ENCODE measurements at regions not wholly inside any gene's neighbourhood (a gene's known extent, or its start where the extent isn't known, plus 50 kb on each side); places are given as distances from the start of the nearest gene placed in this dataset.

DNA sequence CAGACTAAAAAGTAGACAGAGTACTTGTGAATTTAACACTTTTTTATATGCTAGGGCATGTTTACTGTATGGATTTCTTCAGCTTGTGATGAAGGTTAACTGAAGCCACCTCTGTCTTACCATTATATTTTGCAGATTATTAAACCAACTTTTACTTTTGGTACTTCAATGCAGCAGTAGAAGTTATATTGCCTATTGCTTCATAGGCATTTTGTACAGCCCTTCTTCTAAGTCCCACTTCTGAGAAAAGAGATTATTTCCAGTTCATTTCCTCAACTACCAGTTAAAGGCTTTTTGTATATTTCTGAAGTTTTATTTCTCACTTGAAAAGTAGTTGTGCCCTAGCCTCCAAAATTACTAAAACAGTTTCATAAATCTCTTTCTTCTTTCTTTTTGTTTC lies 151.7 kb upstream of the FOXN2 start:
- TF ChIP-seq POLR2A (IDR thresholded peaks at IDR 0.05), result no peak
- TF ChIP-seq, protein P1, sequence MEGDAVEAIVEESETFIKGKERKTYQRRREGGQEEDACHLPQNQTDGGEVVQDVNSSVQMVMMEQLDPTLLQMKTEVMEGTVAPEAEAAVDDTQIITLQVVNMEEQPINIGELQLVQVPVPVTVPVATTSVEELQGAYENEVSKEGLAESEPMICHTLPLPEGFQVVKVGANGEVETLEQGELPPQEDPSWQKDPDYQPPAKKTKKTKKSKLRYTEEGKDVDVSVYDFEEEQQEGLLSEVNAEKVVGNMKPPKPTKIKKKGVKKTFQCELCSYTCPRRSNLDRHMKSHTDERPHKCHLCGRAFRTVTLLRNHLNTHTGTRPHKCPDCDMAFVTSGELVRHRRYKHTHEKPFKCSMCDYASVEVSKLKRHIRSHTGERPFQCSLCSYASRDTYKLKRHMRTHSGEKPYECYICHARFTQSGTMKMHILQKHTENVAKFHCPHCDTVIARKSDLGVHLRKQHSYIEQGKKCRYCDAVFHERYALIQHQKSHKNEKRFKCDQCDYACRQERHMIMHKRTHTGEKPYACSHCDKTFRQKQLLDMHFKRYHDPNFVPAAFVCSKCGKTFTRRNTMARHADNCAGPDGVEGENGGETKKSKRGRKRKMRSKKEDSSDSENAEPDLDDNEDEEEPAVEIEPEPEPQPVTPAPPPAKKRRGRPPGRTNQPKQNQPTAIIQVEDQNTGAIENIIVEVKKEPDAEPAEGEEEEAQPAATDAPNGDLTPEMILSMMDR (IDR thresholded peaks at IDR 0.05), result no peak
